Ecto neural progenitor cell (in vitro differentiated cells): ENCODE measurements at regions not wholly inside any gene's neighbourhood (a gene's known extent, or its start where the extent isn't known, plus 50 kb on each side); places are given as distances from the start of the nearest gene placed in this dataset.

ENCODE experiments used
- DNase-seq: peaks from one replicate; pipeline ENCODE4 v3.0.0-alpha.2; 2018; ENCODE audit warnings: low spot score

- DNase-seq: no peak
Observed at GRCh38 chr2:19300961-19301360, 57.5 kb downstream of the OSR1 start.

GRCh38 chr2:19299522-19299921 lies 58.9 kb downstream of the OSR1 start:
- DNase-seq: no peak

DNA sequence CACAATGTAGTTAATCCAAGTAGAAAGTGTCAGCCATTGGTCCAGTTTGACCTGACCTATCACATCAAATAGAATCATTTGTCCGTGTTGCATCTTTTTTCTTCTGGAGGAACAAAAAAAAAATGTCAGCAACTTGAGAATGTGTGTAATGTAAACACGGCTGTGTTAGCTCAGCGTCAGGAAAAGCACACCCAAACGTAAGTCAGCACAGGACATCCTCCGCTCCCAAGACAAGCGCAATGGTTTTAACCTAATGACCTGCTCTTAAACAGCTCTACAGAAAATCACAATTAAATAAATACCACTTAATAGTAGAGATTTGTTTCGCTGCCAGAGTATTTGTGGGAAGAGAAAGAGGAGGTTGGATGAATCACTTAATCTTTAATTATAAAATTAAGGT lies 59.4 kb downstream of the OSR1 start:
- DNase-seq: no peak

DNA sequence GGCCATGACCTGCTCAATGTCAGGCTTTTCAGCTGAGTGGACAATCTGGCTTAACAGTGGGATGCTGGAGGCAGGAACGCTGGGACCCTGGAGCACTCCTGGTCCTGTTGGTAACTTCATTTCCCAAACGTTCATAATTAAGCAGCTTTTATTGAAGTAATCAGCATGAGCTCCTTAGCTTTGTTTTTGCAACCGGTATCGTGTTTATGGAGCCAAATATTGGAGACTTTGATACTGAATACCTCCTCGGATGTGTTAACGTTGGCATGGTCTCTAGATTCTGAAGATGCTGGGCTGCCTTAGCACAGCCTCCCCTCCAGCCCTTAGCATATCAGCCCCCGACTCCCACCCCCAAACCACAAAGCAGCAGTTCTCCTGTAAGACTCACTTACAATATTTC lies 60.7 kb downstream of the OSR1 start:
- no peak for DNase-seq

GRCh38 chr2:19295998-19296502 lies 62.4 kb downstream of the OSR1 start:
- DNase-seq: no peak

GRCh38 chr2:19292007-19292406 lies 66.4 kb downstream of the OSR1 start:
- DNase-seq: no peak

DNA sequence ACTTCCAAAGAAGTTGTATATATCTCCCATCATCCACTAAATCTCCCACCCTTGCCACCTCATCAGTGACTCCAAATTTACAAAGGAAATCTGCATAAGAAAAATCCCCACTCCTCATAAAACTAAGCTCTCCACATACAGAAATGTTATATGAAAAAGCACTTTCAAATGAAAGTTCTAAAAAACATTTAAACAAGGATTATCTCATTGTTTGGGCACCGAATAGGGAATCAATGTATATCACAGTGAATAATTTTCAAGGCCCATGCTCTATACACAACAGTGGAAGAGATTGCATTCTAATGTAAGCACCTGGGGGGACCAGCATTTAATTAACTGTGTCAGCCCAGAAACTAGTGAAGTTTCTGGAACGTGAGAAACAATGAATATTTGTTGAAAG lies 70.1 kb downstream of the OSR1 start:
- no peak for DNase-seq

- DNase-seq: no peak
Observed at GRCh38 chr2:19287324-19287723, 71.1 kb downstream of the OSR1 start.

DNA sequence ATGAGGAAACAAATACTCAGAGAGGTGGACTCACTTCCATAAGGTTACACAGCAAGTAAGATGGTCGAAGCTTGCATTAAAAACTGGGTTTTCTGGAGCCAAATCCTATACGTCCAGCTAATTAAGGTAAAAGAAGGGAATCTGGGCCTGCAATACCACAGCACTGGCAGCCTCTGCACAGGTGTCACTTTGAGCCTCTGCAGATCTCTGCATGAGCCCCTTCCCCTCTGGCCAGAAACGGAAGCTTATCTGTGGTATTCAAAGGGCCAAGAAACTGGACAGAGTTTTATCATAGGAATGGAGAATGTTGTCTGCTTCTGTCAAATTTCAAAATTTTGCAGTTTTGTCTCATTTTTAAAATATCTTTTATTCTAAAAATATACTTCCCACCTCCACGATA lies 76.1 kb downstream of the OSR1 start:
- DNase-seq: no peak

- no peak for DNase-seq
Observed at GRCh38 chr2:19274439-19274838, 84.0 kb downstream of the OSR1 start.

DNA sequence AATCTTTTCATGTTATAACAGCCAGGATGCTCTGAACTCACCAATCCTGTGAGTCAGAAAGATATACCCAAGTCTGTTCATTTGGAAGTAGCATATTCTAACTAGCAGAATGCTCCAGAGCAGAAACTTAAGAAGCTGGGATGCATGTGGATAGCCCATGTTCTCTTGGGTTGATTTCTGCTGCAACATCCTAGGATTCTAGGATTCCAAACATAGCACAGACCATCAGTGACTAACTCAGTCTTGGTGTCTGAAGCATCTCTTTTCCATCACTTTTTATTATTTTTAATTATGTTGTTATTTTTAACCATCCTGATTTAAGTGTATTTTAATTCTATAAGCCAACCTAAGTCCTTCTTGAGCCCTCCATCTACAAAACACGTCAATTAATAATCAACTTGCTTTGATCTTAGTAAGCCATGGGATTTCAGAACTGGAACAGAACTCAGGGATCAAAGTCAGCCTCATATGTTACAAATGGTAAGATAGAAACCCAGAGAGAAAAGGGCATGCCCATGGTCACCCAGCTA lies 85.4 kb downstream of the OSR1 start:
- DNase-seq: no peak

DNA sequence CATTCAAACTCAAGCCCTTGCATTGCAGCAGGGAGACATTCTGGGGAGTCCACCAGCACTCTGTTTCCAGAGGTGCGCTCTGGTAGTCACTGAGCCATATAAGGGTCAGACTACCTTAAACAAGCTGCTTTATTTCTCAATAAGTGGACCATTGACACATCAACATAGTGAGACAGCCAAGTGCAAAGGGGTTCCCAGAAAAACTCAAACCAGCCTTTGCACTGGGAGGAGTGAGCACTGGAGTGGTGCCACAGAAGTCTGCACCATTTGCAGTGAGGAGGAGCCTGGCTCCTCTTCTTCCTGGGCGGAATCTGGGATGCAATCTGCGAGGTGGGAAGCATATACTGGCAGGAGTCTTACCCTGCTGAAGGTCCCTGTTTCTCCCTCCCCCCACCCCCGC lies 86.4 kb downstream of the OSR1 start:
- no peak for DNase-seq

DNA sequence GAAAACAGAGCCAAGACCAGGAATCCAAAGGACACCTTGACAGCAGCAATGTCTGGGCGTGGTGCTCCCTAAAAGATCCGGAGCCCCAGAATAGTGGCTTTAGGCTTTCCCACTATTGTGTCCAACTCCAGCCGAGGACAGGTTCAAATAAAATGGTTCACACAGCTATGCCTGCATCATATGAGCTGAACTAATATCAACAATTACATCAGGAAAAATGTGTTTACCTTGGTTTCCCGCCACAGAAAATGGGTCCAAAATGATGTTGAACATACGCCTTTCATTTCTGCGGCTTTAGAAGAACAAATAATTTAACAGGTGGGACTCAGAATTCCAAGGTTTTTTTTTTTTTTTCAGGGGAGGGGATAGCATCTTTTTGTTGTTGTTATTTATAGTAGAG lies 93.6 kb downstream of the OSR1 start:
- DNase-seq: no peak

- DNase-seq: no peak
Observed at GRCh38 chr2:19262150-19262549, 96.3 kb downstream of the OSR1 start.

GRCh38 chr2:19261061-19261460 lies 97.4 kb downstream of the OSR1 start:
- DNase-seq: no peak

DNA sequence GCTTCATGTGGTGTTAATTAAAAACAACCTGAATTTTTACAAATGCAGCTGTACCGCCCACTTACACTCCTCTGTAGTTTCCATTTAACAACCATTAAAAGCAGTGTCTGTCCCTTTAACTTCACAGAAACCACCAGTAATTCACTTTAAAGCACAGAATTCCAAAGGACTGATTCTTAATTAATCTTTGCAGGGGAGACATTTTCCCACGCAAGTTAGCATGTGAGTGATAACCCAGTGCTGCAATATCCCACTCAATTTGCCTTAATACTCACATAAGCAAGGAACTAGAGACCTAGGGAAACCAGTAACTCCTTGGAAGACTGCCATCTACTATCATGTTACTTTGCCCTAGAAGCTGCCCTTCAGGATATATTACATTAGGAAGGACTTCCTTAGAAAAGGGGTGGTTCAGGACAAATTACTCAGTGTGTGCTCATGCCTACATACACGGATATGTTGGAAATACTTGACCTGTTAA lies 102.3 kb downstream of the OSR1 start:
- no peak for DNase-seq

DNA sequence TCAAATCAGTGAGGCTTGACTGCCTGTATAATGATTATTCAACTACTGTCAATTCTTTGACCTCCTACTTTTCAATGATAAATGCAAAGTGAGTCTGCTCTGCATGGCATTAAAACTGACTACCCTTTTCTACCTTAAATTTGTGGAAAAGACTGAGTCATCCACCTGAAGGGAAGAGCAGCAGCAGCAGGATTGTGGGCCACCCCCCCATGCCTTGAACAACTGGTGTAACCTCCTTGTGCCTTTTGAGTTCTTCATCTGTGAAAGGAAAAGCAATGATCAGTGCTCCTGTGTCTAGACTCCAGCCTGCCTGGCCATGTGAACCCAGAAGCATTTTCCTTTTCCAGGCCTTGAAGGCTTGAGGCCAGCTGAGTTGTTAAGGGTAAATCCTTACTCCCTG lies 102.9 kb downstream of the OSR1 start:
- DNase-seq: no peak

GRCh38 chr2:19251554-19251953 lies 106.9 kb downstream of the OSR1 start:
- DNase-seq: no peak

DNA sequence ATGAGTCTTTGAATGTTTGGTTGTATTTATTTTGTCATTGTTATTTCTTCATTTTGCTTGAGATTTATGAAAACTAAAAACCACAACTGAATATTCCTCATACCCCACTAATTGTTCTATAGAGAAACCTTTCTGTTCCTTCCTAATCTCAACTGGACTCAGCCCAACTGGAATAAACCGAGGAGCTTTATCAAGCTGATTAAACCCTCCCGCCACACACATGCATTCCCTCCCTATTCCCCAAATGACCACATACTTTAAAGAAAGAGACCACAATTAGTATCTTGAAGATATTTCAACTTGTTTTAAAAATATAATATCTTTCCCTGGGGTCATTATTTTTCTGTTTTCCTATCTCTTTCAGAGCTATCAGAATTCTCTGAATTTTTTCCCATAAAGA lies 107.5 kb downstream of the OSR1 start:
- DNase-seq: no peak

DNA sequence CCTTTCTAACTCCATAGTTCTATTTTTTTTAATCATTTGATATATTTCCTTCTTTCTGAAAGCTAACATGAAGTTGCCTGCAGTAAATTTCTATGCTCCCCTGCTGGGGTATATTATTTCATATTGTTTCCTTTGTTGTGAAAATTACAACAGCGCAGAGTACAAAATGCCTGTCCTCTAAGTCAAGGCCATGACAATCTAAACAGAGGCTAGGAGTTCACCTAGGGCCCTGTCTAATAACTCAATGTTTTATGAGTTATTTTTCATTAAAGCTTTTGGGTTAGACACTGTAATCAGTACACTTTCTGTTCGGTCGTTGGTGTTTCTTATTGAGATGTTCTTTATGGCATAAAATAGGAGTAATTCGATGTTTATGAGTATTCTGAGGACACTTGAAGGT lies 111.2 kb downstream of the OSR1 start:
- DNase-seq: no peak

- DNase-seq: no peak
Observed at GRCh38 chr2:19246496-19246895, 111.9 kb downstream of the OSR1 start.

- DNase-seq: no peak
Observed at GRCh38 chr2:19244460-19245363, 113.7 kb downstream of the OSR1 start.

GRCh38 chr2:19238440-19239060 lies 119.9 kb downstream of the OSR1 start:
- no peak for DNase-seq
